COR-L47 (cell line): ENCODE measurements at regions not wholly inside any gene's neighbourhood (a gene's known extent, or its start where the extent isn't known, plus 50 kb on each side); places are given as distances from the start of the nearest gene placed in this dataset.

ENCODE experiments used
- DNase-seq: peaks from one replicate; lab custom pipeline; 2025; lab: John Stamatoyannopoulos, UW

- peak; percentile 20 for DNase-seq
Observed at GRCh38 chr6:138692058-138692977, 81.3 kb upstream of the CCDC28A start.

- DNase-seq: peak; percentile 26
Observed at GRCh38 chr6:138692978-138693909, 80.3 kb upstream of the CCDC28A start.

- no peak for DNase-seq
Observed at GRCh38 chr6:138695193-138695592, 78.4 kb upstream of the CCDC28A start.

- no peak for DNase-seq
Observed at GRCh38 chr6:138714493-138714892, 59.1 kb upstream of the CCDC28A start.

- no peak for DNase-seq
Observed at GRCh38 chr6:138716013-138716412, 57.6 kb upstream of the CCDC28A start.

GRCh38 chr6:138716971-138717665, 56.5 kb upstream of the CCDC28A start:
- no peak for DNase-seq

GRCh38 chr6:138719011-138719635, 54.4 kb upstream of the CCDC28A start:
- no peak for DNase-seq

- no peak for DNase-seq
Observed at GRCh38 chr6:138719744-138720143, 53.8 kb upstream of the CCDC28A start.

- no peak for DNase-seq
Observed at GRCh38 chr6:138722425-138723371, 50.9 kb upstream of the CCDC28A start.
